GM10248 (cell line): ENCODE measurements at regions not wholly inside any gene's neighbourhood (a gene's known extent, or its start where the extent isn't known, plus 50 kb on each side); places are given as distances from the start of the nearest gene placed in this dataset.

Experiments used
- CTCF ChIA-PET: fragments of 300-600 bp; sonication (Branson Sonifier 250); formaldehyde crosslinking; extraction: SDS; loops from one replicate; lab custom pipeline; 2021; ENCODE audit warnings: antibody characterized with exemption; lab: Yijun Ruan, JAX
- POLR2A ChIA-PET: fragments of 350-650 bp; sonication (Branson Sonifier 250); formaldehyde crosslinking; extraction: SDS; loops from one replicate; lab custom pipeline; 2020; ENCODE audit warnings: antibody characterized with exemption; lab: Yijun Ruan, JAX
- DNase-seq: peaks from one replicate; pipeline ENCODE4 v3.0.0; 2012; ENCODE audit errors: extremely low spot score
- TF ChIP-seq, protein P1 (sequence below): IDR thresholded peaks from 2 replicates; pipeline ENCODE4 v1.5.1; 2012; ENCODE audit warnings: mild to moderate bottlenecking, low read depth; ENCODE audit errors: extremely low read depth, missing control alignments, control extremely low read depth

DNA sequence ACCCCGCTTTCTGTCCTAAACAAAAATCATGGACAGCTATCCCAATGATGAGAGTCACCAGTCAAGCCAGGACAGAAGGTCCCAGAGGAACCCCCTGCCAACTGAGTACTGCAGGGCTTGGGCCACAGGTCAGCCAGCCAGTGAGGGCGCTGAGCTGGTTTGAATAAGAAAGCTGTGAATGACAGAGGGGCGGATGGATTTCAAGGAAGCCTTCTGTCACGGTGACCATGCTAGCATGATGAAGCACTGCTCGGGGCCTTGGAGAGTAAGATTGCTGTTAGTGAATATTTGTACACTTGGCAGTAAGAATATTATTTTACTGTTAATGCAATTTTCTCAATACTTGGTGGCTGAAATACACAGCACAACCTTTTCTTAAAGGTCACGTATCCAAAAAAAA, 734.0 kb upstream of the NR2F2 start:
- CTCF ChIA-PET: interaction anchor here (0.7 kb wide), 1 partner anchor 16 kb away, joined by 3 read pairs; no protein-coding TSS in a partner anchor
- TF ChIP-seq, protein P1, sequence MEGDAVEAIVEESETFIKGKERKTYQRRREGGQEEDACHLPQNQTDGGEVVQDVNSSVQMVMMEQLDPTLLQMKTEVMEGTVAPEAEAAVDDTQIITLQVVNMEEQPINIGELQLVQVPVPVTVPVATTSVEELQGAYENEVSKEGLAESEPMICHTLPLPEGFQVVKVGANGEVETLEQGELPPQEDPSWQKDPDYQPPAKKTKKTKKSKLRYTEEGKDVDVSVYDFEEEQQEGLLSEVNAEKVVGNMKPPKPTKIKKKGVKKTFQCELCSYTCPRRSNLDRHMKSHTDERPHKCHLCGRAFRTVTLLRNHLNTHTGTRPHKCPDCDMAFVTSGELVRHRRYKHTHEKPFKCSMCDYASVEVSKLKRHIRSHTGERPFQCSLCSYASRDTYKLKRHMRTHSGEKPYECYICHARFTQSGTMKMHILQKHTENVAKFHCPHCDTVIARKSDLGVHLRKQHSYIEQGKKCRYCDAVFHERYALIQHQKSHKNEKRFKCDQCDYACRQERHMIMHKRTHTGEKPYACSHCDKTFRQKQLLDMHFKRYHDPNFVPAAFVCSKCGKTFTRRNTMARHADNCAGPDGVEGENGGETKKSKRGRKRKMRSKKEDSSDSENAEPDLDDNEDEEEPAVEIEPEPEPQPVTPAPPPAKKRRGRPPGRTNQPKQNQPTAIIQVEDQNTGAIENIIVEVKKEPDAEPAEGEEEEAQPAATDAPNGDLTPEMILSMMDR: no peak
- POLR2A ChIA-PET: no interaction called here
- no peak for DNase-seq

DNA sequence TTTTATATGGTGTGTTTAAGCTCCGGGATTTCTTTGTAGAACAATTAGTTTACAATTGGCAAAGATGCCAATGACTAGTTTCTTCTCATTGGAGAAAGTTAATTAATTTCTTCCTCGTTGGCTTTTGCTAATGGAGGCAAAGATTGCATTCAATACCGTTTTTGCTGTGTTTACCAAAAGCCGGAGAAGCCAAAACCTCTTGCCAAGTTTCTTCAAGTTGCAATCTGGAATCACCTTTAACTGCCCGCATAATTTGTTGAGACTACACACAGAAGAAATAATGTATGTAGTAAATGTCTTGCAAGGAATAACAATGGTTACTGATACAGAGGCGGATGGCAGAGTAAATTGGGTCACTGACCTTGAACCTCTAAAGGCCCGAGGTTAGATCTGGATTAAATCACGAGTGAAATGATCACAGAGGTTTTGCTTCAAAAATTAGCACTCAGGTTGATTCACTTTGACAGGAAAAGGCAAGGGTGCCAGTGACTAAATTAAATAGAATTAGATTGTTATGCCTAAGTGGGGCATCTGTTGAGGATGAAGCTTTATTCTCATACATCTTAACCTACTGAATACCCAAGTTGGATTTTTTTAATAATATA, 732.1 kb upstream of the NR2F2 start:
- ChIA-PET CTCF (interaction anchor here (1.2 kb wide), 1 partner anchor 15 kb away, joined by 3 read pairs; no protein-coding TSS in a partner anchor), POLR2A (no interaction called here)
- TF ChIP-seq, protein P1: no peak
- DNase-seq: no peak

DNA sequence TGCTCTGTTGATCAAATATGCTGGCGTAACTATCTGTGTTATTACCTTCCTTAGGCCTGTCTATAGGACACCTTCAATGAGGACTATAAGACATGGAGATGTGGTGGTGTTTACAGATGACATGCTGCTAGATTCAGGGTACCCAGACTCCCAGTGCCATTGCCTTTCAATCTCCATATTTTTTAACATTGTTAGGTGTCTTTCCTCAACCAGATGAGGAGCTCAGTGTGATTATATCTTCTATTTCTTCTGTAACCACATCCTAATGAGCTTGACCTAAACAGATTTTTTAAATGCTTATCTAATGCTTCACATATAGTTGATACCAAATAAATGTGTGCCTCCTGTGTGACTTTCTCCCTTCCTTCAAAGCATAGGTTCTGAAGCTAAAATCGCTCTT, 730.1 kb upstream of the NR2F2 start:
- CTCF ChIA-PET: interaction anchor here (1.4 kb wide), 2 partner anchors 9 to 10 kb away, joined by 4 to 7 read pairs; no protein-coding TSS in a partner anchor
- TF ChIP-seq, protein P1: no peak
- no peak for DNase-seq
- POLR2A ChIA-PET: no interaction called here

DNA sequence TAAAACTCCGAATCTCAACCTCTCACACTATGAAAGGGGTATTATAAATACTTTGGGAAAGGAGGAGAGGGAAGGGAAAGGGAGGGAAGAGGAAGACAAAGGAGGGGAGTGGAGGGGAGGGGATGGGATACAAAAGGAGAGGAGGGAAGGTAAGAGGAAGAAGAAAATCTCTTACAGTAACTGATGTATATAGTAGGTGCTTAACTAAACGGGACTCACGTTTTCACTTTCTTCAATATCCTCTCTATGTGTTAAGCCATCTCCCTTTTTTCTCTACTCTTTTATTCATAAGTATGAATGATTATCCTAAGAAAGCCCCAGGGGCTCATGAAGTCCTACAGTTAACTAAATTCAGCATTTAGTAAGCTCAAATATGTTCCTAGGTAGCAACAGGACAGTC, 729.6 kb upstream of the NR2F2 start:
- TF ChIP-seq, protein P1: no peak
- DNase-seq: no peak
- ChIA-PET POLR2A (no interaction called here), CTCF (interaction anchor here (1.4 kb wide), 2 partner anchors 10 kb away, joined by 4 to 7 read pairs; no protein-coding TSS in a partner anchor)

DNA sequence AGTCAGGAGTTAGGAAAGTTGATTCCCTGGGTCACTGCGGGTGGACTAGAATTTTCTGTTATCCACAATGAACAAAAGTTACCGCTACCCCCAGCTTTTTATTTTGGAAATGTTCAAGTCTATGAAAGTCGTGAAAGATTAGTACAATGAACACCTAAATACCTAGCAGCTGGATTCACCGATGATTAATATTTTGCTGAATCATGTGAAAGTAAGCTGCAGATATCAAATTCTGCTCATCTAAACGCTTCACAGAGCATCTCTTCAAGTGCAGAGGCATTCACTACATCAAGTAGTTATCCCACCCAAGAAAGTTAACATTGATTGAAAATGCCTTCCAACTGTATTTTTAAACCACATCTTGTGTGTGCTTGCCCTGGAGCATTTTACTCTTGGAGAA, 729.0 kb upstream of the NR2F2 start:
- ChIA-PET POLR2A (no interaction called here), CTCF (interaction anchor here (1.4 kb wide), 2 partner anchors 9 to 11 kb away, joined by 4 to 7 read pairs; no protein-coding TSS in a partner anchor)
- TF ChIP-seq, protein P1: no peak
- DNase-seq: no peak

DNA sequence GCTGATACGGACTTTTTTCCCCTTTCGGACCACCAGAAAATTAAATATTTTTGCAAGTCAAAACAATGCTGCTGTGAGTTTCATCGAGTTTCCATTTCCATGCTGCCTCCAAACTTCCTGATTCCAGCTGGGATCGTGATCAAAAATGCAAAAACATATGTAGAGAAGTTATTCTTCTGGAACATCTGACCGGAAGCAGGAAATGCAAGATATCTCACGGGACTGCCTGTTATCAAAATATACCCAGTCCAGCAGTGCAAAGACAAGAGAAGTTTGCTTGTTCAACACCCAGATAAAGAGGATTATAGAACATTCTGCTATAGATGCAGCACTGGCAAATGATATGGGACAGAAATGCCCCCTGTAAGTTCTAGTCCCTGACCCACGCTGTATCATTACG, 726.7 kb upstream of the NR2F2 start:
- CTCF ChIA-PET: interaction anchor here (1.5 kb wide), 1 partner anchor 10 kb away, joined by 4 read pairs; no protein-coding TSS in a partner anchor
- DNase-seq: no peak
- TF ChIP-seq, protein P1: no peak
- POLR2A ChIA-PET: no interaction called here
